ENCODE measurements at regions not wholly inside any gene's neighbourhood (a gene's known extent, or its start where the extent isn't known, plus 50 kb on each side); places are given as distances from the start of the nearest gene placed in this dataset.

DNA sequence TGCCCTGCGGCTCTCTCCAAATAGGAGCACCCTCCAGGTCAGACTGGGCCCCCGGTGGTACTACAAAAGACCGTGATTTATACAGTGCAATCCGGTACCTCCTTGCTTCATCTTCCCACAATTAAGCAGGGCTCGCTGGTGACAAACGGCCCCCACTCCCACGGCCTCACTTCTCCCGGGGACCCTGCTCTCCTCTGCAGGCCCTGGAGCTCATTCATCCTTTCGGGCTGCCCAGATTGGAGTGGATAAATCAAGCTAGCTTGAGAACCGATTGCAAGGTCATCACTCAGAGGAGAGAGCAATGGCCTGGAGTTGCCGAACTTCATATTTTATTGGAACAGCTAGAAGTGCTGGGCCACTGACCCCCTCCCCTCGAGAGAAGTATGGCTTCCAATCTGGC, 193.5 kb upstream of the IRX6 start:
- H3K4me1 ChIP-seq (ENCODE audit: control insufficient read depth in 1 of 2, insufficient read depth in 2 of 2, low read depth in 1 of 2, low read length in 1 of 2), result peaks cover 0 to 16% of the 10 kb centered on the region in 2 experiments; a peak in 1 of 4 replicates
- no peaks in the 10 kb centered on the region for H3K79me2 ChIP-seq (ENCODE audit: insufficient read depth)
- TF ChIP-seq SMC3 (IDR thresholded peaks at IDR 0.05; ENCODE audit: low read depth, low read length) (no peak), YY1 (IDR thresholded peaks at IDR 0.05; ENCODE audit: low read depth) (no peak), FOSL2 (IDR thresholded peaks at IDR 0.05; ENCODE audit: borderline replicate concordance, low read depth) (no peak), POLR2AphosphoS5 (IDR thresholded peaks at IDR 0.05; ENCODE audit: low read depth, low read length) (no peak), CTCF (IDR thresholded peaks at IDR 0.05) (no peak), TCF12 (IDR thresholded peaks at IDR 0.05) (no peak), RXRA (IDR thresholded peaks at IDR 0.05; ENCODE audit: borderline replicate concordance, low read depth) (no peak), TEAD4 (IDR thresholded peaks at IDR 0.05; ENCODE audit: borderline replicate concordance, insufficient read depth) (no peak), TAF1 (IDR thresholded peaks at IDR 0.05; ENCODE audit: borderline replicate concordance, low read depth, low read length) (no peak), NRF1 (IDR thresholded peaks at IDR 0.05; ENCODE audit: low read depth, low read length) (no peak), REST (IDR thresholded peaks at IDR 0.05; ENCODE audit: low read depth, low read length) (no peak), RFX5 (IDR thresholded peaks at IDR 0.05; ENCODE audit: low read length) (no peak), NFIC (IDR thresholded peaks at IDR 0.05; ENCODE audit: borderline replicate concordance) (no peak), GABPA (IDR thresholded peaks at IDR 0.05; ENCODE audit: low read depth) (no peak)
- TF ChIP-seq, protein P1, sequence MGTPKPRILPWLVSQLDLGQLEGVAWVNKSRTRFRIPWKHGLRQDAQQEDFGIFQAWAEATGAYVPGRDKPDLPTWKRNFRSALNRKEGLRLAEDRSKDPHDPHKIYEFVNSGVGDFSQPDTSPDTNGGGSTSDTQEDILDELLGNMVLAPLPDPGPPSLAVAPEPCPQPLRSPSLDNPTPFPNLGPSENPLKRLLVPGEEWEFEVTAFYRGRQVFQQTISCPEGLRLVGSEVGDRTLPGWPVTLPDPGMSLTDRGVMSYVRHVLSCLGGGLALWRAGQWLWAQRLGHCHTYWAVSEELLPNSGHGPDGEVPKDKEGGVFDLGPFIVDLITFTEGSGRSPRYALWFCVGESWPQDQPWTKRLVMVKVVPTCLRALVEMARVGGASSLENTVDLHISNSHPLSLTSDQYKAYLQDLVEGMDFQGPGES (IDR thresholded peaks at IDR 0.05; ENCODE audit: low read depth, low read length), result no peak
- TF ChIP-seq, protein P2, sequence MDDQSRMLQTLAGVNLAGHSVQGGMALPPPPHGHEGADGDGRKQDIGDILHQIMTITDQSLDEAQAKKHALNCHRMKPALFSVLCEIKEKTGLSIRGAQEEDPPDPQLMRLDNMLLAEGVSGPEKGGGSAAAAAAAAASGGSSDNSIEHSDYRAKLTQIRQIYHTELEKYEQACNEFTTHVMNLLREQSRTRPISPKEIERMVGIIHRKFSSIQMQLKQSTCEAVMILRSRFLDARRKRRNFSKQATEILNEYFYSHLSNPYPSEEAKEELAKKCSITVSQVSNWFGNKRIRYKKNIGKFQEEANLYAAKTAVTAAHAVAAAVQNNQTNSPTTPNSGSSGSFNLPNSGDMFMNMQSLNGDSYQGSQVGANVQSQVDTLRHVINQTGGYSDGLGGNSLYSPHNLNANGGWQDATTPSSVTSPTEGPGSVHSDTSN (IDR thresholded peaks at IDR 0.05), result no peak
- TF ChIP-seq, protein P3, sequence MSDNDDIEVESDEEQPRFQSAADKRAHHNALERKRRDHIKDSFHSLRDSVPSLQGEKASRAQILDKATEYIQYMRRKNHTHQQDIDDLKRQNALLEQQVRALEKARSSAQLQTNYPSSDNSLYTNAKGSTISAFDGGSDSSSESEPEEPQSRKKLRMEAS (IDR thresholded peaks at IDR 0.05; ENCODE audit: low read depth), result no peak
- no peak overlapping the region for H3K27ac ChIP-seq (ENCODE audit: low read depth in 2 of 2, low read length in 1 of 2)
- no peaks in the 10 kb centered on the region for H3K9me2 ChIP-seq
- no peak for DNase-seq
- H3K36me3 ChIP-seq (replicated peaks in 1 of 2; ENCODE audit: control insufficient read depth in 1 of 2, insufficient read depth in 2 of 2, low read length in 1 of 2), result no peaks in the 10 kb centered on the region
- H3K9ac ChIP-seq, result no peak overlapping the region
- no peaks in the 10 kb centered on the region for H4K20me1 ChIP-seq (ENCODE audit: insufficient read depth)
- H3K4me3 ChIP-seq (ENCODE audit: low read depth in 2 of 2, low read length in 1 of 2), result no peak overlapping the region
- no peak overlapping the region for H3K4me2 ChIP-seq
- no peaks in the 10 kb centered on the region for H3K9me3 ChIP-seq
- H2AFZ ChIP-seq (ENCODE audit: low read depth), result no peak overlapping the region
- H3K27me3 ChIP-seq (ENCODE audit: insufficient read depth), result no peaks in the 10 kb centered on the region
- WGBS (ENCODE audit: low lambda C conversion rate), result 43% methylated on average over 8 of the region's 12 CpGs
- POLR2A ChIA-PET, result no interaction called here
- CTCF ChIA-PET, result interaction anchor here (1.5 kb wide), 1 partner anchor 10 kb away, joined by 6 read pairs; no protein-coding TSS in a partner anchor
- no peaks in the 10 kb centered on the region for H3F3A ChIP-seq (replicated peaks; ENCODE audit: insufficient read depth)

Measured in SK-N-SH (cell line).